Liver (tissue), 8 donors: ENCODE measurements at regions not wholly inside any gene's neighbourhood (a gene's known extent, or its start where the extent isn't known, plus 50 kb on each side); places are given as distances from the start of the nearest gene placed in this dataset.

Source experiments
- DNase-seq: peaks from one replicate; pipeline ENCODE4 v3.0.0-alpha.2; 2017; ENCODE audit warnings: low spot score
- H3K27ac ChIP-seq, 2 donors: one replicate each; pipeline ENCODE4 v1.7.0; 2013; ENCODE audit warnings: inconsistent platforms in 2 of 2, low read length in 2 of 2, control low read depth in 1 of 2, low read depth in 1 of 2, mild to moderate bottlenecking in 1 of 2
- H3K27me3 ChIP-seq, 4 donors: one replicate each; pipeline versions ENCODE4 v1.6.1 to v1.7.0; 2013; ENCODE audit warnings: low read length in 3 of 4, inconsistent platforms in 1 of 4, mild to moderate bottlenecking in 1 of 4, moderate library complexity in 1 of 4; ENCODE audit not compliant: control insufficient read depth in 4 of 4, insufficient read depth in 4 of 4
- H3K36me3 ChIP-seq, 4 donors: one replicate each; pipeline versions ENCODE4 v1.6.1 to v1.7.0; 2013; ENCODE audit warnings: low read length in 3 of 4, mild to moderate bottlenecking in 3 of 4, low read depth in 1 of 4, moderate library complexity in 1 of 4; ENCODE audit not compliant: control insufficient read depth in 4 of 4, insufficient read depth in 3 of 4
- H3K4me1 ChIP-seq, 4 donors: one replicate each; pipeline versions ENCODE4 v1.6.1 to v1.7.0; 2013; ENCODE audit warnings: low read length in 3 of 4, mild to moderate bottlenecking in 3 of 4, moderate library complexity in 1 of 4; ENCODE audit not compliant: control insufficient read depth in 4 of 4, insufficient read depth in 4 of 4
- H3K4me3 ChIP-seq, 3 donors: one replicate each; pipeline versions ENCODE4 v1.6.1 to v1.7.0; 2013; ENCODE audit warnings: low read length in 3 of 3, control low read depth in 1 of 3, low read depth in 1 of 3, mild to moderate bottlenecking in 1 of 3
- H3K9ac ChIP-seq, 2 donors: one replicate each; pipeline ENCODE4 v1.7.0; 2013; ENCODE audit warnings: low read length in 2 of 2, mild to moderate bottlenecking in 2 of 2, moderate library complexity in 2 of 2, control low read depth in 1 of 2, low read depth in 1 of 2
- H3K9me3 ChIP-seq, 4 donors: one replicate each; pipeline versions ENCODE4 v1.6.1 to v1.7.0; 2013; ENCODE audit warnings: low read length in 3 of 4; ENCODE audit not compliant: control insufficient read depth in 4 of 4
- CTCF ChIP-seq: fragments of 150-350 bp; IDR thresholded peaks from 2 replicates; pipeline ENCODE4 v1.5.1; 2017; ENCODE audit warnings: improper control_type of control experiment, low read depth, low read length; ENCODE audit not compliant: missing input control
- FOXA2 ChIP-seq: IDR thresholded peaks from 2 replicates; pipeline ENCODE4 v1.6.1; 2016; ENCODE audit warnings: antibody characterized with exemption
- GABPA ChIP-seq, 2 donors: IDR thresholded peaks in 1 of 2; conservative IDR thresholded peaks in 1 of 2; 2 replicates each; pipeline ENCODE4 v1.6.1; 2016; ENCODE audit warnings: antibody characterized with exemption in 2 of 2, mild to moderate bottlenecking in 1 of 2, moderate library complexity in 1 of 2
- HNF4G ChIP-seq: IDR thresholded peaks from 2 replicates; pipeline ENCODE4 v1.6.1; 2016; ENCODE audit warnings: antibody characterized with exemption
- JUND ChIP-seq, 2 donors: IDR thresholded peaks; 2 replicates each; pipeline ENCODE4 v1.6.1; 2016; ENCODE audit warnings: antibody characterized with exemption in 2 of 2
- RXRA ChIP-seq, 2 donors: IDR thresholded peaks; 2 replicates each; pipeline ENCODE4 v1.6.1; 2017 to 2018; ENCODE audit warnings: antibody characterized with exemption in 2 of 2, mild to moderate bottlenecking in 1 of 2
- SP1 ChIP-seq: IDR thresholded peaks from 2 replicates; pipeline ENCODE4 v1.6.1; 2018; ENCODE audit warnings: antibody characterized with exemption, mild to moderate bottlenecking
- WGBS: extraction: QIAGEN DNeasy Blood & Tissue Kit; methylation state at CpG from one replicate; pipeline ENCODE4 v1.1.7; 2013; 5-methylcytosine and 5-hydroxymethylcytosine counted together
- TF ChIP-seq, protein P1 (sequence below): IDR thresholded peaks from 2 replicates; pipeline ENCODE4 v1.6.1; 2016; ENCODE audit warnings: antibody characterized with exemption
- TF ChIP-seq, protein P2 (sequence below): IDR thresholded peaks from 2 replicates; pipeline ENCODE4 v1.6.1; 2016; ENCODE audit warnings: antibody characterized with exemption
- donor health status: healthy.
- donor health status: healthy.
- donor health status: healthy.
- donor health status: healthy.
- donor health status: healthy.

- no peak for TF ChIP-seq CTCF
Measured at GRCh38 chr10:78691301-78692030, 377.3 kb upstream of the ZMIZ1 start (continued).

DNA sequence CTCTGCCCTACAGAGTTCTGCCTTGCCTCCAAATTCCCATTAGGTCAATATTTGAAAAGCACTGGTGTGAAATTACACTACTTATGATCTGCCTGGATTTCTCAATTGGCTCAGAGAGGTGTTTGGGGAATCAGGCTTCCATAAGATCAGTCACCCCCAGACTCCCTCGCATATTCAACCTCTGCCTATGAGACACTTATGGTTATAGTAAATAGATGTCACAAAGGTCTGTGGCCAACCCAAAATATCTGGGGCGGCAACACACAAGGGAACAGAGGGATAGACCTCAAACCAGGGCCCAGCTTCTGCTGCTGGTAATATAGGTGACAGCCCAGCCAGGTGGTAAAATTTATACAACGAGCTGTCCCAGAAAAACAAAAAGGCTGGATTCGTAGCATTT is 376.7 kb upstream of the ZMIZ1 start:
- H3K27ac ChIP-seq, result no peak overlapping the region
- no peaks in the 10 kb centered on the region for H3K27me3 ChIP-seq
- H3K9ac ChIP-seq, result no peak overlapping the region
- 95% methylated on average over 4 of the region's 4 CpGs for WGBS
- H3K9me3 ChIP-seq, result no peaks in the 10 kb centered on the region
- no peaks in the 10 kb centered on the region for H3K36me3 ChIP-seq
- H3K4me1 ChIP-seq, result no peaks in the 10 kb centered on the region
- no peak overlapping the region for H3K4me3 ChIP-seq
- TF ChIP-seq JUND (IDR thresholded peaks at IDR 0.05) (no peak), HNF4G (no peak), GABPA (IDR thresholded peaks at IDR 0.05 in 1 of 2, conservative IDR thresholded peaks at IDR 0.05 in 1 of 2) (no peak), SP1 (no peak), FOXA2 (no peak), RXRA (IDR thresholded peaks at IDR 0.05) (no peak)
- TF ChIP-seq, protein P1, sequence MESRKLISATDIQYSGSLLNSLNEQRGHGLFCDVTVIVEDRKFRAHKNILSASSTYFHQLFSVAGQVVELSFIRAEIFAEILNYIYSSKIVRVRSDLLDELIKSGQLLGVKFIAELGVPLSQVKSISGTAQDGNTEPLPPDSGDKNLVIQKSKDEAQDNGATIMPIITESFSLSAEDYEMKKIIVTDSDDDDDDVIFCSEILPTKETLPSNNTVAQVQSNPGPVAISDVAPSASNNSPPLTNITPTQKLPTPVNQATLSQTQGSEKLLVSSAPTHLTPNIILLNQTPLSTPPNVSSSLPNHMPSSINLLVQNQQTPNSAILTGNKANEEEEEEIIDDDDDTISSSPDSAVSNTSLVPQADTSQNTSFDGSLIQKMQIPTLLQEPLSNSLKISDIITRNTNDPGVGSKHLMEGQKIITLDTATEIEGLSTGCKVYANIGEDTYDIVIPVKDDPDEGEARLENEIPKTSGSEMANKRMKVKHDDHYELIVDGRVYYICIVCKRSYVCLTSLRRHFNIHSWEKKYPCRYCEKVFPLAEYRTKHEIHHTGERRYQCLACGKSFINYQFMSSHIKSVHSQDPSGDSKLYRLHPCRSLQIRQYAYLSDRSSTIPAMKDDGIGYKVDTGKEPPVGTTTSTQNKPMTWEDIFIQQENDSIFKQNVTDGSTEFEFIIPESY, result no peak
- TF ChIP-seq, protein P2, sequence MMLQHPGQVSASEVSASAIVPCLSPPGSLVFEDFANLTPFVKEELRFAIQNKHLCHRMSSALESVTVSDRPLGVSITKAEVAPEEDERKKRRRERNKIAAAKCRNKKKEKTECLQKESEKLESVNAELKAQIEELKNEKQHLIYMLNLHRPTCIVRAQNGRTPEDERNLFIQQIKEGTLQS, result no peak
- DNase-seq, result no peak

DNA sequence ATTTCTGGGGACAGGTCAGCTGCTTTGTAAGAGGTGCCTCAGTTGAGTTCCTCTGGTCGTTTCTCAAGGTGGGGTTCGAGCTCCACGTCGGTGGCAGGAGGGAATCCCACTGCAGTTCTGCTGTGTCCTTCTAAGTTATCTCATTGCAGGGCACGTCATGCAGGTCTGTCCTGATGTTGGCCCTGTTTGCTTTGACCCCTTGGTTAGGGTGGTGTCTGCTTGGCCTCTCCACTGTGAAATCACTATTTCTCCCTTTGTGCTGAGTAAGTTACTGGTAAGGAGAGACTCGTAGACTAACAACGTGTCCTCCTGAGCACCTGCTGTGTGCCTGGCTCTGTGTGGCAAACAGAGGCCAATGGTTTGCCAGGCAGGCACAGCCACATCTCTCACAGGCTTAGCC is 372.9 kb upstream of the ZMIZ1 start:
- Histone ChIP-seq H3K27me3 (no peaks in the 10 kb centered on the region), H3K4me3 (no peak overlapping the region), H3K36me3 (no peaks in the 10 kb centered on the region), H3K9me3 (no peaks in the 10 kb centered on the region), H3K9ac (no peak overlapping the region), H3K4me1 (no peaks in the 10 kb centered on the region), H3K27ac (no peak overlapping the region)
- no peak for TF ChIP-seq SP1
- no peak for TF ChIP-seq GABPA (IDR thresholded peaks at IDR 0.05 in 1 of 2, conservative IDR thresholded peaks at IDR 0.05 in 1 of 2)
- TF ChIP-seq, protein P1, result no peak
- TF ChIP-seq FOXA2, result no peak
- 89% methylated on average over 7 of the region's 7 CpGs for WGBS
- DNase-seq, result no peak
